Nephron (organoid): ENCODE measurements at regions not wholly inside any gene's neighbourhood (a gene's known extent, or its start where the extent isn't known, plus 50 kb on each side); places are given as distances from the start of the nearest gene placed in this dataset.
"Not testable (repeated sequence)": the region's sequence is repeated elsewhere in the genome, so short reads cannot be mapped to it uniquely, and the experiment has no call there.

ENCODE experiments used
- H3K27ac Mint-ChIP-seq, 3 experiments: 2 replicates each; pipeline ENCODE4 v1.8.0; 2020; ENCODE audit warnings: mixed read lengths in 3 of 3, mild to moderate bottlenecking in 2 of 3, moderate library complexity in 1 of 3
- H3K27me3 Mint-ChIP-seq: 2 replicates; pipeline ENCODE4 v1.8.0; 2021; ENCODE audit warnings: low read depth, mild to moderate bottlenecking, moderate library complexity, mixed read lengths
- H3K36me3 Mint-ChIP-seq: 2 replicates; pipeline ENCODE4 v1.8.0; 2020; ENCODE audit warnings: low read depth, mixed read lengths
- H3K4me1 Mint-ChIP-seq: 2 replicates; pipeline ENCODE4 v1.8.0; 2020; ENCODE audit warnings: mixed read lengths
- H3K4me3 Mint-ChIP-seq, 3 experiments: 2 replicates each; pipeline ENCODE4 v1.8.0; 2020; ENCODE audit warnings: mild to moderate bottlenecking in 3 of 3, mixed read lengths in 3 of 3, moderate library complexity in 2 of 3
- H3K9me3 Mint-ChIP-seq: 2 replicates; pipeline ENCODE4 v1.8.0; 2020; ENCODE audit warnings: mixed read lengths
- TF ChIP-seq, protein P1 (sequence below), 3 experiments: fragments of 200-600 bp; sonication (generic); IDR thresholded peaks; one replicate each; pipeline ENCODE4 v1.5.0; 2021; ENCODE audit warnings: antibody characterized with exemption in 3 of 3; ENCODE audit not compliant: unreplicated experiment in 3 of 3

DNA sequence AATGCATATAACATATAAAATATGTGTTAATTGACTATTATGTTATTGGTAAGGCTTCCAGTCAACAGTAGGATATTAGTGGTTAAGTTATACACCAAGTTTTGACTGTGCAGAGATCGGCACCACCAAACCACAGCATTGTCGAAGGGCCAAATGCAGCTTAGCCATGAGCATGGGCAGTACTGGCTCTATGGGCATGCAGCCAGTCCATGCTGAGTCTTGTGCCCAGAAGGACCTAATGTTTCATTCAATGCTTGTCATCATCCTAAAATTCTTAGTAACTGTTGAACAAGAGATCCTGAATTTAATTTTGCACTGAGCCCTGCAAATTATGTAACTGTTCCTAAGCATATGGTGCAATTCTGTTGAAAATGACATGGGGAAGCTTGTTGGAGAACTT, 233.4 kb upstream of the HS3ST3A1 start:
- Mint-ChIP-seq H3K36me3 (no peaks in the 10 kb centered on the region), H3K27me3 (no peaks in the 10 kb centered on the region), H3K4me3 (no peak overlapping the region), H3K27ac (no peak overlapping the region), H3K4me1 (no peaks in the 10 kb centered on the region), H3K9me3 (no peaks in the 10 kb centered on the region)
- TF ChIP-seq, protein P1, sequence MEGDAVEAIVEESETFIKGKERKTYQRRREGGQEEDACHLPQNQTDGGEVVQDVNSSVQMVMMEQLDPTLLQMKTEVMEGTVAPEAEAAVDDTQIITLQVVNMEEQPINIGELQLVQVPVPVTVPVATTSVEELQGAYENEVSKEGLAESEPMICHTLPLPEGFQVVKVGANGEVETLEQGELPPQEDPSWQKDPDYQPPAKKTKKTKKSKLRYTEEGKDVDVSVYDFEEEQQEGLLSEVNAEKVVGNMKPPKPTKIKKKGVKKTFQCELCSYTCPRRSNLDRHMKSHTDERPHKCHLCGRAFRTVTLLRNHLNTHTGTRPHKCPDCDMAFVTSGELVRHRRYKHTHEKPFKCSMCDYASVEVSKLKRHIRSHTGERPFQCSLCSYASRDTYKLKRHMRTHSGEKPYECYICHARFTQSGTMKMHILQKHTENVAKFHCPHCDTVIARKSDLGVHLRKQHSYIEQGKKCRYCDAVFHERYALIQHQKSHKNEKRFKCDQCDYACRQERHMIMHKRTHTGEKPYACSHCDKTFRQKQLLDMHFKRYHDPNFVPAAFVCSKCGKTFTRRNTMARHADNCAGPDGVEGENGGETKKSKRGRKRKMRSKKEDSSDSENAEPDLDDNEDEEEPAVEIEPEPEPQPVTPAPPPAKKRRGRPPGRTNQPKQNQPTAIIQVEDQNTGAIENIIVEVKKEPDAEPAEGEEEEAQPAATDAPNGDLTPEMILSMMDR (IDR thresholded peaks at IDR 0.05; ENCODE audit: unreplicated experiment in 3 of 3) = no peak

DNA sequence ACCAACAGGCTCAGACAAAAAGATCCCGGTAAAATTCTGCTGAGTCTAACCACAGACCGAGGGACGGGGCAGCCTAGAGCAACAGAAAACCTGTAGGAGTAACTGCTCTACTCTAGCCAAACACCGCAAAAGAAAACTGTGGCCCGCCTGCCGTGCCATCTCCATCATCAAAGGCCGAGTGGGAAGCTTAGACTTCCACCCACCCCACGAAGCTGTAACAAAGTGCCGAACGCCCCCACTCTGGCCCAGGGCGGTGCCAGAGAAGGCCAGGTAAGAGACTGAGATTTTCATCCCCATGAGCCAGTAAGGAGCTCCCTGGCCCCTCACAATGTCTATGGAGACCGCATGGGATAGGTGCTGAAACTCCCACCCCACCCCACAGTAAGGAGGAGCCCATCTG, 231.9 kb upstream of the COX10 start:
- Mint-ChIP-seq H3K9me3 (no peaks in the 10 kb centered on the region), H3K4me1 (no peaks in the 10 kb centered on the region), H3K27me3 (no peaks in the 10 kb centered on the region), H3K27ac (no peak overlapping the region), H3K36me3 (no peaks in the 10 kb centered on the region), H3K4me3 (no peak overlapping the region)
- TF ChIP-seq, protein P1 (IDR thresholded peaks at IDR 0.05; ENCODE audit: unreplicated experiment in 3 of 3) = no peak

DNA sequence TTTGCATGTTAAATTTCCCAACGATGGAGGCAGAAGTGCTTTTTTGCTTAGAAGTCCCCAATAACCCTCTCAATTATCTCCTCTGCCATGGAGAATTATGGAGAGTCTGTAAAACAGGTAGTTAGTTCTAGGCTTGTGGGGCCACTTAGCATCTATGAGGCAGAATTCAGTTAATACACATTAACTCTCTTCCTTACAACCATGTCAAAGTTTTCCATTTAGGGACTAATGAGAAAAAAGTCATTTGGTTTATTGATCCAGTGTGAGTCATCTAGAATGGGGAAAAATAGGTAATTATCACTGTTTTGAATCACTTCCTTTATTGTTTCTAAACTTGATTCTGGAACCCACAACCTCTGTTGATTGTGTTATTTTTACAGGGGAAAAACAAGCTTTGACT, 229.1 kb upstream of the COX10 start:
- Mint-ChIP-seq H3K36me3 (no peaks in the 10 kb centered on the region), H3K4me3 (no peak overlapping the region), H3K4me1 (no peaks in the 10 kb centered on the region), H3K27ac (no peak overlapping the region), H3K9me3 (no peaks in the 10 kb centered on the region), H3K27me3 (no peaks in the 10 kb centered on the region)
- TF ChIP-seq, protein P1 (IDR thresholded peaks at IDR 0.05; ENCODE audit: unreplicated experiment in 3 of 3) = no peak

DNA sequence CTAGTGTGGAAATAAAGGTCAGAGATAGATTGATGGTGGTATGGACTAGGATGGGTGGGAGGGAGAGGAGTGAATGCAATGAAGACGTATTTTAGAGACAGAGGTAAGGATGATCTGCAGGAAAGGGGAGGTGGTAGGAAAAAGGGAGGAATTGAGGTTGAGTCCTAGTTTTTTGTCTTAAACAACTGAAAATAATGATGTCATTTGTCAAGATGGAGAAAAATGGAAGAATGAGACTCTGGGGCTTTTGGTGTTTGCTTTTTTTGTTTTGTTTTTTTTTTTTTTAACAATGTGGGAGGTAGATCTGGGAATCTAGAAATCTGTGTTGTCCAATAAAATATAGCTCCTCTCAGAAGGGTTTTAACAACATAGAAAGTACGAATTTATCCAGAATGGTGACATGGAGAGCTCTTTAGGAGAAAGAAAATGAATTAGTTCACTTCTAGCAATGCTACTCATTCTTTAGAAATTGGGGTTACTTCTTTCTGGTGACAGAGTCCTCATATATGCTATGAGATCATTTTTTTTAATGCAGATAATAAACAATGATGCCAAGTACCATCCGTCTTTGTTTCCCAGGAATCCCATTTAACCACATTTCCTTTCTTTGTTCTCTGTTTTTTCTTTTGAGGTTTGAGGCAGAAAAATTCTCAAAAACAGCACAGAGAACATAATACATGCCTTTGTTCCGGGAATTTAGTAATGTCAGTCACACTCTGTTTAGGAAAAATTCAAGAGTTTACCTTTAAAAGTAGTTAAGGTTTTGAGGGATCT, 225.3 kb upstream of the COX10 start:
- Mint-ChIP-seq H3K9me3 (peaks cover 10% of the 10 kb centered on the region), H3K4me1 (no peaks in the 10 kb centered on the region), H3K27me3 (no peaks in the 10 kb centered on the region), H3K36me3 (peaks cover 4% of the 10 kb centered on the region), H3K27ac (no peak overlapping the region), H3K4me3 (no peak overlapping the region)
- TF ChIP-seq, protein P1 (IDR thresholded peaks at IDR 0.05; ENCODE audit: unreplicated experiment in 3 of 3) = no peak

DNA sequence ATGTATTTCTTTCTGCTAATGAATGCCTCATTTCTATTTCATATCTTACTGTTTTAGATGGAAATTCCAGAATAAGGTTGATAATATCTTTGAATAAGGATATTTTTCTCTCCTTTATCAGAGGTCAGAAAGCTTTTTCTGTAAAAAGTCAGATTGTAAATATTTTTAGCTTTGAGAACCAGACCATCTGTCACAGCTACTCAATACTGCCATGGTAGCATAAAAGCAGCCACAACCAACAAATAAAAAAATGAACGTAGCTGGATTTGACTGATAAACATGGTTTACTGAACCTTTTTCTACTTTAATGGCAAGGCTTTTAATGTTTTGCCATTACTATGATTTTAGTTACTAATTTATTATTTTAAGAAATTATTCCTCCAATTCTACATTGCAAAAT, 217.4 kb upstream of the COX10 start:
- TF ChIP-seq, protein P1 (IDR thresholded peaks at IDR 0.05; ENCODE audit: unreplicated experiment in 3 of 3) = no peak
- Mint-ChIP-seq H3K4me1 (no peaks in the 10 kb centered on the region), H3K4me3 (no peak overlapping the region), H3K27ac (no peak overlapping the region), H3K27me3 (no peaks in the 10 kb centered on the region), H3K36me3 (peaks cover 9% of the 10 kb centered on the region), H3K9me3 (peaks cover 15% of the 10 kb centered on the region)

DNA sequence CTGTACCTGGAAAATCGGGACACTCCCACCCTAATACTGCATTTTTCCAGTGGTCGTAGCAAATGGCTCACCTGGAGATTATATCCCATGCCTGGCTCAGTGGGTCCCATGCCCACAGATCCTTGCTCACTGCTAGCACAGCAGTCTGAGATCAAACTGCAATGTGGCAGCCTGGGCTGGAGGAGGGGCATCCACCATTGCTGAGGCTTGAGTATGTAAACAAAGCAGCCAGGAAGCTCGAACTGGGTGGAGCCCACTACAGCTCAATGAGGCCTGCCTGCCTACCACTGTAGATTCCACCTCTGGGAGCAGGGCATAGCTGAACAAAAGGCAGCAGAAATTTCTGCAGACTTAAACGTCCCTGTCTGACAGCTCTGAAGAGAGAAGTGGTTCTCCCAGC, 213.6 kb upstream of the COX10 start:
- Mint-ChIP-seq H3K9me3 (peaks cover 35% of the 10 kb centered on the region), H3K36me3 (peaks cover 18% of the 10 kb centered on the region)
- H3K4me3 Mint-ChIP-seq, H3K27me3 Mint-ChIP-seq, H3K4me1 Mint-ChIP-seq, H3K27ac Mint-ChIP-seq: not testable (repeated sequence)
